Spinal cord (tissue), 9 donors: ENCODE measurements at regions not wholly inside any gene's neighbourhood (a gene's known extent, or its start where the extent isn't known, plus 50 kb on each side); places are given as distances from the start of the nearest gene placed in this dataset.

Experiments used
- DNase-seq, 6 donors: peaks; one replicate each; pipeline versions ENCODE4 v3.0.0 to v3.0.0-alpha.2; 2013 to 2015; ENCODE audit warnings: low spot score in 6 of 6, low read depth in 4 of 6
- H3K27ac ChIP-seq: one replicate; pipeline ENCODE4 v1.5.1; 2013; ENCODE audit warnings: low read depth, low read length, control low read depth
- H3K27me3 ChIP-seq: one replicate; pipeline ENCODE4 v1.6.1; 2013; ENCODE audit warnings: low read length; ENCODE audit not compliant: control insufficient read depth, insufficient read depth
- H3K36me3 ChIP-seq: one replicate; pipeline ENCODE4 v1.6.1; 2013; ENCODE audit warnings: low read length; ENCODE audit not compliant: control insufficient read depth, insufficient read depth
- H3K4me1 ChIP-seq: one replicate; pipeline ENCODE4 v1.6.1; 2013; ENCODE audit warnings: low read length; ENCODE audit not compliant: control insufficient read depth, insufficient read depth
- H3K4me3 ChIP-seq: one replicate; pipeline ENCODE4 v1.5.1; 2013; ENCODE audit warnings: low read depth, low read length, control low read depth
- H3K9me3 ChIP-seq: one replicate; pipeline ENCODE4 v1.6.1; 2013; ENCODE audit warnings: low read length; ENCODE audit not compliant: control insufficient read depth, insufficient read depth
- WGBS: methylation state at CpG from one replicate; pipeline ENCODE4 v1.1.5; 2013; ENCODE audit warnings: missing lambda C conversion rate; ENCODE audit not compliant: insufficient coverage; 5-methylcytosine and 5-hydroxymethylcytosine counted together
- donor health status: healthy.

- H3K27me3 ChIP-seq, result no peaks in the 10 kb centered on the region
- no peaks in the 10 kb centered on the region for H3K4me1 ChIP-seq
- no peaks in the 10 kb centered on the region for H3K9me3 ChIP-seq
- no peak overlapping the region for H3K4me3 ChIP-seq
- 67% methylated on average over 1 of the region's 1 CpG for WGBS
- no peak overlapping the region for H3K27ac ChIP-seq
- H3K36me3 ChIP-seq, result no peaks in the 10 kb centered on the region
- DNase-seq, result no peak
Measured at GRCh38 chr9:28718226-28718625, 1144.9 kb upstream of the C9orf72 start.

- Histone ChIP-seq H3K36me3 (no peaks in the 10 kb centered on the region), H3K4me1 (no peaks in the 10 kb centered on the region), H3K4me3 (no peak overlapping the region), H3K27me3 (no peaks in the 10 kb centered on the region), H3K9me3 (no peaks in the 10 kb centered on the region), H3K27ac (no peak overlapping the region)
- no peak for DNase-seq
- WGBS, result no CpG with 5 or more reads among the region's 1 CpG
Measured at GRCh38 chr9:28720746-28721145, 1147.5 kb upstream of the C9orf72 start.

GRCh38 chr9:28730111-28730510, 1156.8 kb upstream of the C9orf72 start:
- Histone ChIP-seq H3K4me3 (no peak overlapping the region), H3K27ac (no peak overlapping the region), H3K36me3 (no peaks in the 10 kb centered on the region), H3K27me3 (no peaks in the 10 kb centered on the region), H3K4me1 (no peaks in the 10 kb centered on the region), H3K9me3 (no peaks in the 10 kb centered on the region)
- DNase-seq, result no peak
- WGBS, result 67% methylated on average over 1 of the region's 2 CpGs

- no peaks in the 10 kb centered on the region for H3K36me3 ChIP-seq
- DNase-seq, result no peak
- no peaks in the 10 kb centered on the region for H3K9me3 ChIP-seq
- H3K27ac ChIP-seq, result no peak overlapping the region
- WGBS, result 89% methylated on average over 1 of the region's 1 CpG
- no peaks in the 10 kb centered on the region for H3K27me3 ChIP-seq
- H3K4me1 ChIP-seq, result no peaks in the 10 kb centered on the region
- no peak overlapping the region for H3K4me3 ChIP-seq
Measured at GRCh38 chr9:28735738-28736342, 1162.6 kb upstream of the C9orf72 start.

GRCh38 chr9:28741459-28741858, 1168.2 kb upstream of the C9orf72 start:
- H3K4me1 ChIP-seq, result no peaks in the 10 kb centered on the region
- no peaks in the 10 kb centered on the region for H3K27me3 ChIP-seq
- H3K4me3 ChIP-seq, result no peak overlapping the region
- no peaks in the 10 kb centered on the region for H3K36me3 ChIP-seq
- no peaks in the 10 kb centered on the region for H3K9me3 ChIP-seq
- 92% methylated on average over 4 of the region's 4 CpGs for WGBS
- no peak for DNase-seq
- no peak overlapping the region for H3K27ac ChIP-seq

GRCh38 chr9:28747351-28747985, 1174.2 kb upstream of the C9orf72 start:
- Histone ChIP-seq H3K36me3 (no peaks in the 10 kb centered on the region), H3K9me3 (no peaks in the 10 kb centered on the region), H3K27ac (no peak overlapping the region), H3K4me3 (no peak overlapping the region), H3K4me1 (no peaks in the 10 kb centered on the region), H3K27me3 (no peaks in the 10 kb centered on the region)
- WGBS, result 91% methylated on average over 6 of the region's 10 CpGs
- DNase-seq, result no peak

GRCh38 chr9:28750136-28750535, 1176.9 kb upstream of the C9orf72 start:
- Histone ChIP-seq H3K36me3 (no peaks in the 10 kb centered on the region), H3K9me3 (no peaks in the 10 kb centered on the region), H3K27me3 (no peaks in the 10 kb centered on the region), H3K27ac (no peak overlapping the region), H3K4me1 (no peaks in the 10 kb centered on the region), H3K4me3 (no peak overlapping the region)
- DNase-seq, result peak in 1 of 6 donors; percentile 23
- WGBS, result no CpG with 5 or more reads among the region's 2 CpGs

GRCh38 chr9:28758341-28758740, 1185.1 kb upstream of the C9orf72 start:
- Histone ChIP-seq H3K9me3 (no peaks in the 10 kb centered on the region), H3K27ac (no peak overlapping the region), H3K4me3 (no peak overlapping the region), H3K36me3 (no peaks in the 10 kb centered on the region), H3K27me3 (no peaks in the 10 kb centered on the region), H3K4me1 (no peaks in the 10 kb centered on the region)
- no CpG with 5 or more reads among the region's 1 CpG for WGBS
- peak in 1 of 6 donors; percentile 8 for DNase-seq

- Histone ChIP-seq H3K36me3 (no peaks in the 10 kb centered on the region), H3K27me3 (no peaks in the 10 kb centered on the region), H3K27ac (no peak overlapping the region), H3K4me1 (no peaks in the 10 kb centered on the region), H3K4me3 (no peak overlapping the region), H3K9me3 (no peaks in the 10 kb centered on the region)
- 67% methylated on average over 1 of the region's 1 CpG for WGBS
- DNase-seq, result no peak
Measured at GRCh38 chr9:28758971-28759370, 1185.7 kb upstream of the C9orf72 start.

- H3K9me3 ChIP-seq, result peaks cover 2% of the 10 kb centered on the region
Measured at GRCh38 chr9:28762167-28762566, 1188.9 kb upstream of the C9orf72 start.

More at GRCh38 chr9:28762167-28762566, 1188.9 kb upstream of the C9orf72 start:
- no peaks in the 10 kb centered on the region for H3K36me3 ChIP-seq
- DNase-seq, result no peak
- no CpG with 5 or more reads among the region's 1 CpG for WGBS
- no peak overlapping the region for H3K4me3 ChIP-seq
- no peaks in the 10 kb centered on the region for H3K4me1 ChIP-seq
- no peak overlapping the region for H3K27ac ChIP-seq
- no peaks in the 10 kb centered on the region for H3K27me3 ChIP-seq
